ENCODE measurements at regions not wholly inside any gene's neighbourhood (a gene's known extent, or its start where the extent isn't known, plus 50 kb on each side); places are given as distances from the start of the nearest gene placed in this dataset.
"Not testable (repeated sequence)": the region's sequence is repeated elsewhere in the genome, so short reads cannot be mapped to it uniquely, and the experiment has no call there.

- DNase-seq: no peak
Observed at GRCh38 chr4:135605076-135605475, 1403.5 kb upstream of the PABPC4L start.

DNA sequence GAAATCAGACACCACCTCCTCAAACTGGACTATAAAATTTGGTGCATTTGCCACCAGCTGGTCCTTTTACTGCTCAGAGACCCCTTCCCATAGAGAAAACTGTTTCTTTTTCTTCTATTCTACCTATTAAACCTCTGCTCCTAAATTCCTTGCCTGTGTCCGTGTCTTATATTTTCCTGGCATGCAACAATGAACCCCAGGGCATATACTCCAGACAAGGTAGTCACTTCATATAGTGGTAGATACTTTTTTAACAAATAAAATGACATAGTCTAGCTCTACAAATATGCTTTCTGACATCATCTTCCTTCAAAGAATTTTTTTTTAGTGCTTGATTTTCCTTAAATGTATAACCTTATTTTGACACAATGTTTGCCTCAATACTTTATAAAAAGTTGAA lies 1402.9 kb upstream of the PABPC4L start:
- DNase-seq: no peak

DNA sequence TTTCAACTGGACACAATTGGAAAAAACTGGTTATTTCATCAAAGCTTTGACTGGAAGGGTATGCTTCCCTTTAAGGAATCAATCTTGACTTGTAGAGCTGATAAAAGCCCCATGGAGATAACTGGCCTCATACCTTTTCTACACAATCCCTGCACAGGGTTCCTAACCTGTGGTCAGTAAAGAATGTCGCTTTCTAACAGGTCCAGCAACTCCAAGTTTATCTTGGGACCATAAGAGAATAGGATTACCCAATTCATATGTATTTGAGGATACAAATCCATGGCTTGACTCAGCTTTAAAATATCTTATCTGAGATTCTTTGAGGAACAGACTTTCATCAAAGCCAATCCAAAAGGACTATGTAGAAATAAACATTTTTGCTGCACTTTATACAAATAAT lies 1399.8 kb upstream of the PABPC4L start:
- DNase-seq: no peak

DNA sequence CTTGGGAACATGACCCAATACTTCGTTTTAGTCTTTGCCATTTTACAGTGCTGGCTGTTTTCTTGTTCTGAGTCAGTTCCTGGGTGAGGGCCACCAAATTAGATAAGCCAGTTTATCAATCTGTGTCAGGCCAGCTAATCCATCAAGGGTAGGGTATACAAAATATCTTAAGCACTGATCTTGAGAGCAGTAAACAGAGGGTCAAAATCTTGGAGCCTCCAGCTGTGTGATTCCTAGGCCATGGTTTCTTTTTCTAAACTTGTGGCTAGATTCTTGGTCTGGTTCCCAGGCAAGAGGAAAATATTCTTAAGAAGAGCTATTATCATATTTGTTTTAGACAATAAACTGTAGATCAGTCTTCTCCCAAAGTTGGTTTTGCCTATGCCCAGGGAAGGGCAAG lies 1396.6 kb upstream of the PABPC4L start:
- no peak for DNase-seq

DNA sequence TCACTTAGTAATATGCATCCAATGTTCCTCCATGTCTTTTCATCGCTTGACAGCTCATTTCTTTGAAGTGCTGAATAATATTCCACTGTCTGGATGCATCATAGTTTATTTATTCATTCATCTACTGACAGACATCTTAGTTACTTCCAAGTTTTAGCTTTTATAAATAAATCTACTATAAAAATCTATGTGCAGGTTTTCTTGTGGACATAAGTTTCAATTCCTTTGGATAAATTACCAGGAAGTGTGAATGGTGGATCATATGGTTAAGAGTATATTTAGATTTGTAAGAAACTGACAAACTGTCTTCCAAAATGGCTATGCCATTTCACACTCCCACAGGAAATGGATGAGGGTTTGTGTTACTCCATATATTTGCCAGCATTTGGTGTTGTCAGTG lies 1392.9 kb upstream of the PABPC4L start:
- no peak for DNase-seq

GRCh38 chr4:135575041-135575440 lies 1373.5 kb upstream of the PABPC4L start:
- DNase-seq: no peak

- no peak for DNase-seq
Observed at GRCh38 chr4:135573251-135573650, 1371.7 kb upstream of the PABPC4L start.

- no peak for DNase-seq
Observed at GRCh38 chr4:135564090-135564489, 1362.5 kb upstream of the PABPC4L start.

DNA sequence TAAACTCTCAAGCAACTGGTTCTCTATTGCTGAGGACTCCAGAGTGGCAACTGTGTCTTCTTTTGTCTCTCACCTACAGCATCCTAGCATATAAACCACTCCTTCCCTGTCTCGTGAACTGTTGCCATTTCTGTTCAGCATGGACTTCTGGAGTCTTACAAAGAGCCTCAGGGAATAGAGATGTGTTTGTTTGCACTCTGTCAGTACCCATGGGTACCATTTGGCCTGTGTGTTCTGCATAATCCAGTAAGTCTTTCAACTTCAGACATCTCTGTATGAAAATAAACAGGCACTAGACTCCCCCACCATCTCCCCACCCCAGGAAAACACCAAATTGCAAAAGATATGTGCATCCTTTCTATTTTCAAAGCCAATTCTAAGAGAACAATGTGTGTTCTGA lies 1351.6 kb upstream of the PABPC4L start:
- no peak for DNase-seq

- no peak for DNase-seq
Observed at GRCh38 chr4:135552131-135552530, 1350.5 kb upstream of the PABPC4L start.

DNA sequence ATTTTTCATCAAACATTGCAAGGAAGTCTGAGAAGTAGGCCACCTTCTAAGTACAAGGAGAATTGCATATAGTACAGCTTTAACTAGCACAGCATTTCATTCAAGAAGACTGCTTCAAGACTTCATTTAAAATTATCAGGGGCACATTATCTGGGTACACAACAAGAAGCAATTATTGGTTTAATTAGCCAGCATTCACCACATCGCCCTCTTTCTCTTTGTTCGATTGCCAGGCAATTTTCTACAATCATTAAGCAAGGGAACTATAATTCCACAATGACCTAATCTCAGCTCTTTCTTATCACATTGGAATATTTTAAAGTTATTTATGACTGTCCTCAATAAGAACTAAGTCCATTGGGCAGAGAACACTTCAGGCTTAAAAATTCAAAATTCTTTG lies 1347.1 kb upstream of the PABPC4L start:
- DNase-seq: no peak

DNA sequence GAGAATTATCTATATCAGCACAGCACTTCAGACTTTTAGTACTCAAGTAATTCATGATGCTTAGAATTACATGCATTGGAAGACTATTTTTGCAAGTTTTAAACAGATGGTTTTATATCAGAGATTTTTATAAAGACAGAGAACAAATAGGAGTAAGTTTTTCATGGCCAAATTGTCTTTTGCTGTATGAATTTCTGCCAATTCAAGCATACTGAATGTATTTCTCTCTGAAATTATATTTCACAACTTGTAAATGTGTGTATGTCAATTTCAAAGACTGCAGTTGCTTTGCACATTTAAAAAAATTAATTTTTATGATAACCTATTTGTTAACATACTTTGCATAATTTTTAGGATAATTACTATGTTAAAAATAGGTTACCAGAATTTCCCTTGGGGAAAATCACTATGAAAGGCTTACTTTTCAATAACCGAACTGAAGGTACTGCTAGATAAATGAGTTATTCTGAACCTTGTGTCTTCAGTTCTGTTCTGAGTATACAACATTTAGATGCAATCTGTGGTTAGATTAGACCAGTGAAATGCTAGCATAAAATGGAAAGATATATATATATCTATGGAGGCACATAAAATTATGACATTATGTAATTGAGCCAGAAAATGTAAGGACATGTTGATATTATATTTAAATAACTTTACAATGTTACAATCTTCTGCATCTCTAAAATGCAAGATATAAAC lies 1344.2 kb upstream of the PABPC4L start:
- no peak for DNase-seq

DNA sequence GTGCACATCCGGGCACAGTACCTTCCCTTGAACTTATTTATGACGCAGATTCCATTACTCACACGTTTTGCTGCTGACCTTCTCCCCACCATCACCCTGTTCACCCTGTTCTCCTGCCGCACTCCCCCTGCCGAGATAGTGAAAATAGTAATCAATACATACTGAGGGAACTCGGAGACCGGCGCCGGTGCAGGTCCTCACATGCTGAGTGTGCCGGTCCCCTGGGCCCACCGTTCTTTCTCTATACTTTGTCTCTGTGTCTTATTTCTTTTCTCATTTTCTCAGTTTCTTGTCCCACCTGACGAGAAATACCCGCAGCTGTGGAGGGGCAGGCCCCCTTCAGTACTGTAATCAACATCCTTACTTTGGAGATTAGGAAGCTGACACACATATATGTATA lies 1337.1 kb upstream of the PABPC4L start:
- DNase-seq: no peak

GRCh38 chr4:135533053-135533452 lies 1331.5 kb upstream of the PABPC4L start:
- DNase-seq: no peak

DNA sequence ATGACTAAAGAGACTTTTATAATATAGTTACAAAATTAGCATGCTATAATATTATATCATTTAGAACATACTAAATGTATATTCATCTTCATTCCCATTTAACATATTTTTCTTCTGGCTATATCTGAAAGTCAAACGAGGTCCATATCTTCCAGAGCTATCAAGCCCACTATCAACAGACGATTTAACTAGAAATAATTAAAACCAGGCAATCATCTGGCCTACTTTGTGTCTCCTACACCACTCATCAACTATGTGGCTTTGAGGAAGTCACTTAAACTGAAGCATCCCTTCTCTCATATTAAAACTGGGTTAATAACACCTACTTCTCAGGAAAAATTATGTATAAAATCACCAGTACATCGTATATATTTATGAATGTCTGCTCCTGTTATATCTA lies 1330.5 kb upstream of the PABPC4L start:
- no peak for DNase-seq

DNA sequence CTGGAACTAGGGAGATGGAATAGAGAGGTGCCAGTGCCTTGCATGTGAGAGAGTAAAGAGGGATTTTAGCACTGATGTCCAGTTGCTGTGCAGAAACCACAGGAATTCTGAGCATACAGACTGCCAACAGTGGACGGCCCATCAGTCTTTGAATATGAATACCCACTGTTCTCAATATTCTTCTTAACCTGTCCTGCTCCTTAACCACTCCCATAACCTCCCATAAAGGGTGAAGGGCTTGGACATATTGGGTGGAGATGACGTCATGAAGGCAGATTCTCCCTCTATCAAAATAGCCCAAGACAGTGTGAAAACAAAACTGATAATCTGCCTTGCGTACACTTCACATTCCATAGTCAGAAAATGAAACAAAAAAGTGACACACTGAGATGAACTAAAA lies 1313.7 kb upstream of the PABPC4L start:
- no peak for DNase-seq

DNA sequence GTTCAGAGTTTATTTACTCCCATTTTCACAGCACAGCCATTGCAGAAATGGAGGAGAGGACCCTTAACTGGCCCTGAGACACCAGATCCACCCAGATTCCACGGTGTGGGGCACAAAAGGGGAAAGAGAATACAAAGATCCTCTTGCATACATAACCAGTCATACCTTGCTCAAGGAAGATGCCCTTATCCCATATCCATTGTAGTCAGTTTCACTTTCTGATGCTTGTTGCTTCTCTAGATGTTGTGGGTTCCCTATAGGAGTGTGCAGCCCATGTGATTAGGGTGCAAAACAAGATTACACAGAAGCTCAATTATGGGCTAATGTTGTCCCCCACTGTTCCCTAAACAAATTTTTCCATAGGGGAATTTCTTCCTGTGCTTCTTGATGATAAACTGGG lies 1309.0 kb upstream of the PABPC4L start:
- DNase-seq: no peak

DNA sequence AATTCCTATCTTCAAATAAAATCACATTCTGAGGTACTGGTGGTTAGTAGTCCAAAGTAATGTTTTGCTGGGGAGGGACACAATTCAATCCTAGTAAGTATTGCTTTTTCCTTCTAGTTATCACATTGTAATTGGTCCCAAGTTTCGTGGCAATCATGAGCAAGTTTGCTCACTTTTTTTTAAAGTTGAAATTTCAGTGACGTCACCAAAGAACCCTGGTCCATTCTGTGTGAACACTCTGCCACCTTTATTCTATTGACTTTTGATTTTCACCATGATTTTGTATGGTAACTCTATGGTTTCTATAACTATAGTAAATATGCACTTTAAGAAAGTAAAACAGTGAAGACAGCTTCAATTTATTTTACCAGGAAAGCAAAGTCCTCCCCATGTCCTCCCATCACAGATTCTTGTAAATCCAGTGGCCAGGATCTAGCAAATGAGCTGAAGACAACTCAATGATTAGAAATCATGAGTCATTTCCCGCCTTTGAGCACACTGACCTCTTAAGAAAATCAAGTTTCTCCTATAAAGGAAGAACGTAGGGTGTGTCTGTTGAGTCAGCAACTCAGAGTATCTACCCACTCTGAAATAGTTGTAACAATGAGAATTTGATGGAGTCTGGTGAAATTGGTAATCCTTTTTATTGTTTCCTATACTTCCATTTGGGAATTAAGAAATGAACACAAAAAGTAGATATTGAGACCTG lies 1306.6 kb upstream of the PABPC4L start:
- no peak for DNase-seq

GRCh38 chr4:135497563-135498152 lies 1296.1 kb upstream of the PABPC4L start:
- DNase-seq: no peak

- DNase-seq: no peak
Observed at GRCh38 chr4:135492439-135492838, 1290.8 kb upstream of the PABPC4L start.

GRCh38 chr4:135485371-135485770 lies 1283.8 kb upstream of the PABPC4L start:
- DNase-seq: no peak

GRCh38 chr4:135476272-135476671 lies 1274.7 kb upstream of the PABPC4L start:
- no peak for DNase-seq

- DNase-seq: no peak
Observed at GRCh38 chr4:135464311-135464710, 1262.7 kb upstream of the PABPC4L start.

- not testable (repeated sequence) for DNase-seq
Observed at GRCh38 chr4:135447598-135447997, 1246.0 kb upstream of the PABPC4L start.
